ENCODE measurements at regions not wholly inside any gene's neighbourhood (a gene's known extent, or its start where the extent isn't known, plus 50 kb on each side); places are given as distances from the start of the nearest gene placed in this dataset.

DNA sequence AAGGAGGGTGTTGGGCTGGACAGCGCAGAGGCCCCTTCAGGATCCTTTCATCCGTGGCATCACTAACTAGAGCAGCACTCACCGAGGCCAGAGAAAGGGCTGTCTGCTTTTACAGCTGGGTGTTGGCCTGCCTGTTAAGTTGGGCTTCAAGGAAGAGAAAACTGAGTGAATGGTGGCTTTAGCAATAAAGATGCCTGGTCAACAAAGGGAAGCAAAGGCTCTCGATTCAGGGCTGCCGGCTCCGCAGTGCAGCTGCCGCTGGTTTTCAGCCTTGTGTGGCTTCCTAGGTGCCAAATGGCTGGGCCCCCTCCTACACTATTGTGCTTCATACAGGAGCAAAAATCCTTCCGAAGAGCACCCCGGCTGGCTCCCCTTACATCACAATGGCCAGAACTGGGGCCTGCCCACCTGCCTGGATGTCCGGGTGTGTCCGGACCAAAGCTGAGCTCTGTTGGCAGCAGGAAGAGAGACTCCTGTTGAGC is 61.0 kb upstream of the GPR45 start:
- TF ChIP-seq ZFP30 (CRISPR knock-in tag; IDR thresholded peaks at IDR 0.05) (no peak), ZFP3 (CRISPR knock-in tag; IDR thresholded peaks at IDR 0.05) (no peak), RARB (CRISPR knock-in tag; IDR thresholded peaks at IDR 0.05) (no peak), TCF4 (CRISPR knock-in tag; IDR thresholded peaks at IDR 0.05; ENCODE audit: borderline replicate concordance) (no peak), ISL1 (CRISPR knock-in tag; IDR thresholded peaks at IDR 0.05) (no peak)
